ENCODE measurements at regions not wholly inside any gene's neighbourhood (a gene's known extent, or its start where the extent isn't known, plus 50 kb on each side); places are given as distances from the start of the nearest gene placed in this dataset.

DNA sequence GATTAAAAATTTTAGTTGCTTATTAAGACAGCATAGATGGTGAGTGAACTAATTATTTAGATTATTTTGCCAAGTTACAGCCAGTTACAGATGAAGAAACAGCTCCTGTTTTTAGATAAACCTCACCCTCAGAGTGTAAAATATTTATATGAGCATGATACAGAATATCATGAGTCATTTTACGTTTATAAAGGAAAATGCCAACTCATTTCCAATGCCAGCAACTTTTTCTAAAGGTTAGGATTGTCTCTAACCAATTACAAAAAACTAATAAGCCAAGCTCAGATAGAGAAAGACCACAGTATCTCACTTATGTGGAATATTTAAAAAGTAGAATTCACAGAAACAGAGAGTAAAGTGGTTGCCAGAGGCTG, 590.1 kb downstream of the LTN1 start:
- no peaks in the 10 kb centered on the region for H3K79me2 ChIP-seq (ENCODE audit: insufficient read depth, low read length)
- no peaks in the 10 kb centered on the region for H3K36me3 ChIP-seq (ENCODE audit: low read length)
- H3K27me3 ChIP-seq (ENCODE audit: low read length): no peaks in the 10 kb centered on the region
- H3K9me3 ChIP-seq (ENCODE audit: insufficient read depth, low read length): 0 out of 2 replicates have a peak, but pooled peaks cover 5% of the 10 kb centered on the region
- H2AFZ ChIP-seq (ENCODE audit: low read depth, low read length, severe bottlenecking): no peak overlapping the region
- H3K27ac ChIP-seq (ENCODE audit: low read depth, low read length): no peak overlapping the region
- H3F3A ChIP-seq (ENCODE audit: insufficient read depth): no peaks in the 10 kb centered on the region
- no peak overlapping the region for H3K4me2 ChIP-seq (ENCODE audit: low read depth, low read length, poor library complexity, severe bottlenecking)
- H3K9me2 ChIP-seq (replicated peaks; ENCODE audit: insufficient read depth, low read length): no peaks in the 10 kb centered on the region
- H3K4me3 ChIP-seq (ENCODE audit: insufficient read depth, low read length, poor library complexity, severe bottlenecking): no peak overlapping the region
- no peak overlapping the region for H3K9ac ChIP-seq (ENCODE audit: low read length)
- no peaks in the 10 kb centered on the region for H4K20me1 ChIP-seq (ENCODE audit: low read depth, low read length)
- TF ChIP-seq, protein P1, sequence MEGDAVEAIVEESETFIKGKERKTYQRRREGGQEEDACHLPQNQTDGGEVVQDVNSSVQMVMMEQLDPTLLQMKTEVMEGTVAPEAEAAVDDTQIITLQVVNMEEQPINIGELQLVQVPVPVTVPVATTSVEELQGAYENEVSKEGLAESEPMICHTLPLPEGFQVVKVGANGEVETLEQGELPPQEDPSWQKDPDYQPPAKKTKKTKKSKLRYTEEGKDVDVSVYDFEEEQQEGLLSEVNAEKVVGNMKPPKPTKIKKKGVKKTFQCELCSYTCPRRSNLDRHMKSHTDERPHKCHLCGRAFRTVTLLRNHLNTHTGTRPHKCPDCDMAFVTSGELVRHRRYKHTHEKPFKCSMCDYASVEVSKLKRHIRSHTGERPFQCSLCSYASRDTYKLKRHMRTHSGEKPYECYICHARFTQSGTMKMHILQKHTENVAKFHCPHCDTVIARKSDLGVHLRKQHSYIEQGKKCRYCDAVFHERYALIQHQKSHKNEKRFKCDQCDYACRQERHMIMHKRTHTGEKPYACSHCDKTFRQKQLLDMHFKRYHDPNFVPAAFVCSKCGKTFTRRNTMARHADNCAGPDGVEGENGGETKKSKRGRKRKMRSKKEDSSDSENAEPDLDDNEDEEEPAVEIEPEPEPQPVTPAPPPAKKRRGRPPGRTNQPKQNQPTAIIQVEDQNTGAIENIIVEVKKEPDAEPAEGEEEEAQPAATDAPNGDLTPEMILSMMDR (IDR thresholded peaks at IDR 0.05; ENCODE audit: insufficient read depth, low read length, poor library complexity, severe bottlenecking): no peak
- TF ChIP-seq EZH2phosphoT487 (conservative IDR thresholded peaks at IDR 0.05; ENCODE audit: low read length): no peak

DNA sequence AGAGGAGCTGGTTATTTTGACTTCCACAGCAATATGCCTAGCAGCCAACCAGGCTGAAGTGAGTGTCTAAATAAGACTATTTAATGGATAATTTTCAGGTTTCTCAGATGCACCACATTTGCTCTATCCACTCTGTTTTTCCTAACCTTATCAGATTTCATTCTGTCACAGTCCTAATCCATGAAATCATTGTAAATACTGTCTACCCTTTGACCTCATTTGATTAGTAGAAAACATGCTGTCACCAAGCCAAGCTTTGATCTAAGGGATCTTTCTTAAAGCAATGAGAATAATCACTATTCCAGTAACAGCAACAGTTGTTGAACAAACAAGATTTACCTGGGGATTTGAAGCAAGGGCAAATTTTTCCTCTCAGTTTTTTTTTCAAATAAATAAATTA, 595.6 kb downstream of the LTN1 start:
- Histone ChIP-seq H3K27me3 (ENCODE audit: low read length) (no peaks in the 10 kb centered on the region), H3K9me2 (replicated peaks; ENCODE audit: insufficient read depth, low read length) (no peaks in the 10 kb centered on the region), H3K9ac (ENCODE audit: low read length) (no peak overlapping the region), H3K27ac (ENCODE audit: low read depth, low read length) (no peak overlapping the region), H3K36me3 (ENCODE audit: low read length) (no peaks in the 10 kb centered on the region), H4K20me1 (ENCODE audit: low read depth, low read length) (no peaks in the 10 kb centered on the region), H3K79me2 (ENCODE audit: insufficient read depth, low read length) (no peaks in the 10 kb centered on the region), H2AFZ (ENCODE audit: low read depth, low read length, severe bottlenecking) (no peak overlapping the region), H3K4me2 (ENCODE audit: low read depth, low read length, poor library complexity, severe bottlenecking) (no peak overlapping the region), H3K9me3 (ENCODE audit: insufficient read depth, low read length) (peaks cover 20% of the 10 kb centered on the region; the same call in 1 of the 2 replicates), H3K4me3 (ENCODE audit: insufficient read depth, low read length, poor library complexity, severe bottlenecking) (no peak overlapping the region), H3F3A (ENCODE audit: insufficient read depth) (no peaks in the 10 kb centered on the region)
- TF ChIP-seq, protein P1 (IDR thresholded peaks at IDR 0.05; ENCODE audit: insufficient read depth, low read length, poor library complexity, severe bottlenecking): no peak
- TF ChIP-seq EZH2phosphoT487 (conservative IDR thresholded peaks at IDR 0.05; ENCODE audit: low read length): no peak

DNA sequence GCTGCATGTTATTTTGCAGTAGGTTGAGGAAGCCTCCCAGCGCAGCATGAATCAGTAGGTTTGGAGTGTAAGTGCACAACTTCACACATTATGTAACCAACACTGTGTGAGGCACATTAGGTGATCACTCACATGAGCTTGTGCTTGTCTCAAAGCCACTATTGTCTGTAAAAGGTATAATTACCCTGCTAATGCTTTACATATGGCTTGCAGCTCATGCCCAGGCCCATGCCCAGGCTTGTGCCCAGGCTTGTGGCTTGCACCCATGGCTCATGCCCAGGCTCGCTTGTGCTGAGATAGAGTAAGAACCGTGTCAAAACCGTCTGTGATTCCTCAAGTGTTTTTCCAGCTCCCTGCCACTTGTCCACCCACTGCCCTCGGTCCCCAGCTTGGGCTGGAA, 596.3 kb downstream of the LTN1 start:
- no peak overlapping the region for H3K4me2 ChIP-seq (ENCODE audit: low read depth, low read length, poor library complexity, severe bottlenecking)
- H2AFZ ChIP-seq (ENCODE audit: low read depth, low read length, severe bottlenecking): no peak overlapping the region
- peaks cover 20% of the 10 kb centered on the region; the same call in 1 of the 2 replicates for H3K9me3 ChIP-seq (ENCODE audit: insufficient read depth, low read length)
- H3K79me2 ChIP-seq (ENCODE audit: insufficient read depth, low read length): no peaks in the 10 kb centered on the region
- no peaks in the 10 kb centered on the region for H3K9me2 ChIP-seq (replicated peaks; ENCODE audit: insufficient read depth, low read length)
- no peaks in the 10 kb centered on the region for H3K36me3 ChIP-seq (ENCODE audit: low read length)
- H4K20me1 ChIP-seq (ENCODE audit: low read depth, low read length): no peaks in the 10 kb centered on the region
- TF ChIP-seq, protein P1 (IDR thresholded peaks at IDR 0.05; ENCODE audit: insufficient read depth, low read length, poor library complexity, severe bottlenecking): no peak
- TF ChIP-seq EZH2phosphoT487 (conservative IDR thresholded peaks at IDR 0.05; ENCODE audit: low read length): no peak
- H3K27ac ChIP-seq (ENCODE audit: low read depth, low read length): no peak overlapping the region
- H3K9ac ChIP-seq (ENCODE audit: low read length): no peak overlapping the region
- H3F3A ChIP-seq (ENCODE audit: insufficient read depth): no peaks in the 10 kb centered on the region
- no peaks in the 10 kb centered on the region for H3K27me3 ChIP-seq (ENCODE audit: low read length)
- no peak overlapping the region for H3K4me3 ChIP-seq (ENCODE audit: insufficient read depth, low read length, poor library complexity, severe bottlenecking)
